ENCODE measurements at regions not wholly inside any gene's neighbourhood (a gene's known extent, or its start where the extent isn't known, plus 50 kb on each side); places are given as distances from the start of the nearest gene placed in this dataset.

- H3K4me1 ChIP-seq (ENCODE audit: control insufficient read depth, insufficient read depth, low read length, poor library complexity, severe bottlenecking) = no peaks in the 10 kb centered on the region
- no peaks in the 10 kb centered on the region for H3K27me3 ChIP-seq (replicated peaks; ENCODE audit: control insufficient read depth, insufficient read depth, low read length, poor library complexity, severe bottlenecking)
- no peak overlapping the region for H3K27ac ChIP-seq (ENCODE audit: insufficient read depth, low read length, poor library complexity, severe bottlenecking)
- no peaks in the 10 kb centered on the region for H3K9me3 ChIP-seq (ENCODE audit: control insufficient read depth, low read length)
- no peak for DNase-seq
- no peaks in the 10 kb centered on the region for H3K36me3 ChIP-seq (ENCODE audit: control insufficient read depth, insufficient read depth, low read length)
- H3K4me3 ChIP-seq (ENCODE audit: insufficient read depth, low read depth, low read length, poor library complexity, severe bottlenecking) = no peak overlapping the region
Measured at GRCh38 chr5:74468421-74468820, 172.1 kb downstream of the ENC1 start.

GRCh38 chr5:74465724-74466123, 174.8 kb downstream of the ENC1 start:
- no peaks in the 10 kb centered on the region for H3K9me3 ChIP-seq (ENCODE audit: control insufficient read depth, low read length)

GRCh38 chr5:74464512-74465209, 175.9 kb downstream of the ENC1 start:
- no peak for DNase-seq
- Histone ChIP-seq H3K4me3 (ENCODE audit: insufficient read depth, low read depth, low read length, poor library complexity, severe bottlenecking) (no peak overlapping the region), H3K9me3 (ENCODE audit: control insufficient read depth, low read length) (no peaks in the 10 kb centered on the region), H3K27ac (ENCODE audit: insufficient read depth, low read length, poor library complexity, severe bottlenecking) (no peak overlapping the region), H3K36me3 (ENCODE audit: control insufficient read depth, insufficient read depth, low read length) (no peaks in the 10 kb centered on the region), H3K27me3 (replicated peaks; ENCODE audit: control insufficient read depth, insufficient read depth, low read length, poor library complexity, severe bottlenecking) (no peaks in the 10 kb centered on the region), H3K4me1 (ENCODE audit: control insufficient read depth, insufficient read depth, low read length, poor library complexity, severe bottlenecking) (no peaks in the 10 kb centered on the region)

More at GRCh38 chr5:74465724-74466123, 174.8 kb downstream of the ENC1 start:
- H3K4me1 ChIP-seq (ENCODE audit: control insufficient read depth, insufficient read depth, low read length, poor library complexity, severe bottlenecking) = no peaks in the 10 kb centered on the region
- no peaks in the 10 kb centered on the region for H3K27me3 ChIP-seq (replicated peaks; ENCODE audit: control insufficient read depth, insufficient read depth, low read length, poor library complexity, severe bottlenecking)
- no peak for DNase-seq
- no peak overlapping the region for H3K27ac ChIP-seq (ENCODE audit: insufficient read depth, low read length, poor library complexity, severe bottlenecking)
- H3K4me3 ChIP-seq (ENCODE audit: insufficient read depth, low read depth, low read length, poor library complexity, severe bottlenecking) = no peak overlapping the region
- H3K36me3 ChIP-seq (ENCODE audit: control insufficient read depth, insufficient read depth, low read length) = no peaks in the 10 kb centered on the region

- no peak overlapping the region for H3K4me3 ChIP-seq (ENCODE audit: insufficient read depth, low read depth, low read length, poor library complexity, severe bottlenecking)
- H3K36me3 ChIP-seq (ENCODE audit: control insufficient read depth, insufficient read depth, low read length) = no peaks in the 10 kb centered on the region
- DNase-seq = no peak
- H3K27me3 ChIP-seq (replicated peaks; ENCODE audit: control insufficient read depth, insufficient read depth, low read length, poor library complexity, severe bottlenecking) = no peaks in the 10 kb centered on the region
- no peaks in the 10 kb centered on the region for H3K9me3 ChIP-seq (ENCODE audit: control insufficient read depth, low read length)
- no peak overlapping the region for H3K27ac ChIP-seq (ENCODE audit: insufficient read depth, low read length, poor library complexity, severe bottlenecking)
- H3K4me1 ChIP-seq (ENCODE audit: control insufficient read depth, insufficient read depth, low read length, poor library complexity, severe bottlenecking) = no peaks in the 10 kb centered on the region
Measured at GRCh38 chr5:74462356-74462755, 178.2 kb downstream of the ENC1 start.

- no peak for DNase-seq
- Histone ChIP-seq H3K4me1 (ENCODE audit: control insufficient read depth, insufficient read depth, low read length, poor library complexity, severe bottlenecking) (no peaks in the 10 kb centered on the region), H3K27me3 (replicated peaks; ENCODE audit: control insufficient read depth, insufficient read depth, low read length, poor library complexity, severe bottlenecking) (no peaks in the 10 kb centered on the region), H3K4me3 (ENCODE audit: insufficient read depth, low read depth, low read length, poor library complexity, severe bottlenecking) (no peak overlapping the region), H3K9me3 (ENCODE audit: control insufficient read depth, low read length) (no peaks in the 10 kb centered on the region), H3K27ac (ENCODE audit: insufficient read depth, low read length, poor library complexity, severe bottlenecking) (no peak overlapping the region), H3K36me3 (ENCODE audit: control insufficient read depth, insufficient read depth, low read length) (no peaks in the 10 kb centered on the region)
Measured at GRCh38 chr5:74461251-74461650, 179.3 kb downstream of the ENC1 start.

- no peaks in the 10 kb centered on the region for H3K9me3 ChIP-seq (ENCODE audit: control insufficient read depth, low read length)
- H3K4me1 ChIP-seq (ENCODE audit: control insufficient read depth, insufficient read depth, low read length, poor library complexity, severe bottlenecking) = no peaks in the 10 kb centered on the region
- H3K27me3 ChIP-seq (replicated peaks; ENCODE audit: control insufficient read depth, insufficient read depth, low read length, poor library complexity, severe bottlenecking) = no peaks in the 10 kb centered on the region
- H3K36me3 ChIP-seq (ENCODE audit: control insufficient read depth, insufficient read depth, low read length) = no peaks in the 10 kb centered on the region
- no peak overlapping the region for H3K4me3 ChIP-seq (ENCODE audit: insufficient read depth, low read depth, low read length, poor library complexity, severe bottlenecking)
- H3K27ac ChIP-seq (ENCODE audit: insufficient read depth, low read length, poor library complexity, severe bottlenecking) = no peak overlapping the region
- no peak for DNase-seq
Measured at GRCh38 chr5:74460694-74461093, 179.8 kb downstream of the ENC1 start.

- Histone ChIP-seq H3K9me3 (ENCODE audit: control insufficient read depth, low read length) (no peaks in the 10 kb centered on the region), H3K27me3 (replicated peaks; ENCODE audit: control insufficient read depth, insufficient read depth, low read length, poor library complexity, severe bottlenecking) (no peaks in the 10 kb centered on the region), H3K4me3 (ENCODE audit: insufficient read depth, low read depth, low read length, poor library complexity, severe bottlenecking) (no peak overlapping the region), H3K4me1 (ENCODE audit: control insufficient read depth, insufficient read depth, low read length, poor library complexity, severe bottlenecking) (no peaks in the 10 kb centered on the region), H3K36me3 (ENCODE audit: control insufficient read depth, insufficient read depth, low read length) (no peaks in the 10 kb centered on the region), H3K27ac (ENCODE audit: insufficient read depth, low read length, poor library complexity, severe bottlenecking) (no peak overlapping the region)
- no peak for DNase-seq
Measured at GRCh38 chr5:74459984-74460383, 180.5 kb downstream of the ENC1 start.

GRCh38 chr5:74457876-74458275, 182.7 kb downstream of the ENC1 start:
- no peaks in the 10 kb centered on the region for H3K9me3 ChIP-seq (ENCODE audit: control insufficient read depth, low read length)
- no peak for DNase-seq

GRCh38 chr5:74454263-74455030, 186.1 kb downstream of the ENC1 start:
- no peak for DNase-seq
- H3K4me1 ChIP-seq (ENCODE audit: control insufficient read depth, insufficient read depth, low read length, poor library complexity, severe bottlenecking) = no peaks in the 10 kb centered on the region
- H3K27me3 ChIP-seq (replicated peaks; ENCODE audit: control insufficient read depth, insufficient read depth, low read length, poor library complexity, severe bottlenecking) = no peaks in the 10 kb centered on the region
- H3K4me3 ChIP-seq (ENCODE audit: insufficient read depth, low read depth, low read length, poor library complexity, severe bottlenecking) = no peak overlapping the region
- H3K9me3 ChIP-seq (ENCODE audit: control insufficient read depth, low read length) = no peaks in the 10 kb centered on the region
- H3K27ac ChIP-seq (ENCODE audit: insufficient read depth, low read length, poor library complexity, severe bottlenecking) = no peak overlapping the region
- no peaks in the 10 kb centered on the region for H3K36me3 ChIP-seq (ENCODE audit: control insufficient read depth, insufficient read depth, low read length)

More at GRCh38 chr5:74457876-74458275, 182.7 kb downstream of the ENC1 start:
- no peak overlapping the region for H3K27ac ChIP-seq (ENCODE audit: insufficient read depth, low read length, poor library complexity, severe bottlenecking)
- no peaks in the 10 kb centered on the region for H3K27me3 ChIP-seq (replicated peaks; ENCODE audit: control insufficient read depth, insufficient read depth, low read length, poor library complexity, severe bottlenecking)
- no peaks in the 10 kb centered on the region for H3K36me3 ChIP-seq (ENCODE audit: control insufficient read depth, insufficient read depth, low read length)
- no peaks in the 10 kb centered on the region for H3K4me1 ChIP-seq (ENCODE audit: control insufficient read depth, insufficient read depth, low read length, poor library complexity, severe bottlenecking)
- no peak overlapping the region for H3K4me3 ChIP-seq (ENCODE audit: insufficient read depth, low read depth, low read length, poor library complexity, severe bottlenecking)

- no peak overlapping the region for H3K4me3 ChIP-seq (ENCODE audit: insufficient read depth, low read depth, low read length, poor library complexity, severe bottlenecking)
- no peak overlapping the region for H3K27ac ChIP-seq (ENCODE audit: insufficient read depth, low read length, poor library complexity, severe bottlenecking)
- DNase-seq = no peak
- H3K4me1 ChIP-seq (ENCODE audit: control insufficient read depth, insufficient read depth, low read length, poor library complexity, severe bottlenecking) = no peaks in the 10 kb centered on the region
- H3K27me3 ChIP-seq (replicated peaks; ENCODE audit: control insufficient read depth, insufficient read depth, low read length, poor library complexity, severe bottlenecking) = no peaks in the 10 kb centered on the region
- no peaks in the 10 kb centered on the region for H3K36me3 ChIP-seq (ENCODE audit: control insufficient read depth, insufficient read depth, low read length)
- no peaks in the 10 kb centered on the region for H3K9me3 ChIP-seq (ENCODE audit: control insufficient read depth, low read length)
Measured at GRCh38 chr5:74452856-74453255, 187.7 kb downstream of the ENC1 start.

Data from effector memory CD4-positive, alpha-beta T cell (primary cell).